Neural progenitor cell (in vitro differentiated cells): ENCODE measurements at regions not wholly inside any gene's neighbourhood (a gene's known extent, or its start where the extent isn't known, plus 50 kb on each side); places are given as distances from the start of the nearest gene placed in this dataset.

Experiments
- CTCF ChIP-seq: fragments of 200-600 bp; sonication (generic); IDR thresholded peaks from 2 replicates; pipeline ENCODE4 v1.5.1; 2017; ENCODE audit warnings: antibody characterized with exemption, mild to moderate bottlenecking
- EZH2 ChIP-seq: fragments of 200-600 bp; sonication (generic); IDR thresholded peaks from 2 replicates; pipeline ENCODE4 v1.6.1; 2017; ENCODE audit warnings: antibody characterized with exemption, mild to moderate bottlenecking, moderate library complexity

GRCh38 chr7:136179851-136180721, 202.9 kb upstream of the MTPN start:
- TF ChIP-seq CTCF (no peak), EZH2 (no peak)
